GM18499 (cell line): ENCODE measurements at regions not wholly inside any gene's neighbourhood (a gene's known extent, or its start where the extent isn't known, plus 50 kb on each side); places are given as distances from the start of the nearest gene placed in this dataset.
"Not testable (repeated sequence)": the region's sequence is repeated elsewhere in the genome, so short reads cannot be mapped to it uniquely, and the experiment has no call there.

Experiments
- ATAC-seq: cut with Tn5 transposase; IDR thresholded peaks from one replicate; pipeline ENCODE4 v1.9.1; 2021; ENCODE audit warnings: moderate number of reproducible peaks; ENCODE audit not compliant: insufficient read depth, unreplicated experiment

GRCh38 chr6:26951211-26951610 lies 291.7 kb upstream of the ZNF322 start:
- not testable (repeated sequence) for ATAC-seq

- not testable (repeated sequence) for ATAC-seq
Observed at GRCh38 chr6:26956078-26956600, 291.4 kb upstream of the PRSS16 start.

GRCh38 chr6:26956601-26957184 lies 290.8 kb upstream of the PRSS16 start:
- ATAC-seq: not testable (repeated sequence)

GRCh38 chr6:26957399-26958127 lies 289.9 kb upstream of the PRSS16 start:
- ATAC-seq: not testable (repeated sequence)

GRCh38 chr6:26961236-26961635 lies 286.3 kb upstream of the PRSS16 start:
- ATAC-seq: not testable (repeated sequence)

GRCh38 chr6:27002447-27002846 lies 245.1 kb upstream of the PRSS16 start:
- no peak for ATAC-seq

GRCh38 chr6:27007020-27007419 lies 240.5 kb upstream of the PRSS16 start:
- no peak for ATAC-seq

GRCh38 chr6:27008613-27009012 lies 238.9 kb upstream of the PRSS16 start:
- not testable (repeated sequence) for ATAC-seq

- not testable (repeated sequence) for ATAC-seq
Observed at GRCh38 chr6:27014053-27014452, 233.4 kb upstream of the PRSS16 start.

- no peak for ATAC-seq
Observed at GRCh38 chr6:27016689-27017088, 230.8 kb upstream of the PRSS16 start.

GRCh38 chr6:27018401-27018800 lies 229.1 kb upstream of the PRSS16 start:
- ATAC-seq: not testable (repeated sequence)

GRCh38 chr6:27019651-27020552 lies 227.6 kb upstream of the PRSS16 start:
- peak; percentile 75 for ATAC-seq

- no peak for ATAC-seq
Observed at GRCh38 chr6:27020553-27020880, 227.0 kb upstream of the PRSS16 start.

- ATAC-seq: no peak
Observed at GRCh38 chr6:27023664-27024063, 223.8 kb upstream of the PRSS16 start.

- no peak for ATAC-seq
Observed at GRCh38 chr6:27025351-27025750, 222.2 kb upstream of the PRSS16 start.

GRCh38 chr6:27026361-27026760 lies 221.1 kb upstream of the PRSS16 start:
- ATAC-seq: no peak

- ATAC-seq: no peak
Observed at GRCh38 chr6:27031302-27031701, 216.2 kb upstream of the PRSS16 start.

- no peak for ATAC-seq
Observed at GRCh38 chr6:27038498-27038897, 209.0 kb upstream of the PRSS16 start.

- no peak for ATAC-seq
Observed at GRCh38 chr6:27040244-27041042, 207.1 kb upstream of the PRSS16 start.

- ATAC-seq: no peak
Observed at GRCh38 chr6:27043244-27043643, 204.3 kb upstream of the PRSS16 start.
